Neuronal stem cell (in vitro differentiated cells): ENCODE measurements at regions not wholly inside any gene's neighbourhood (a gene's known extent, or its start where the extent isn't known, plus 50 kb on each side); places are given as distances from the start of the nearest gene placed in this dataset.
A peak's percentile ranks its signal among the peaks of the same experiment; 100 is the strongest.

Source experiments
- DNase-seq: peaks from one replicate; pipeline ENCODE4 v3.0.0-alpha.2; 2013; ENCODE audit warnings: low spot score
- H2AFZ ChIP-seq: one replicate; pipeline ENCODE4 v1.6.1; 2013; ENCODE audit warnings: mild to moderate bottlenecking, low read length, inconsistent platforms
- H2AK5ac ChIP-seq: 2 replicates; pipeline ENCODE4 v1.6.1; 2013; ENCODE audit warnings: low read depth, mild to moderate bottlenecking, inconsistent platforms, low read length, moderate library complexity, mixed read lengths
- H2BK120ac ChIP-seq: 2 replicates; pipeline ENCODE4 v1.6.1; 2013; ENCODE audit warnings: low read depth, mild to moderate bottlenecking, inconsistent platforms, low read length, moderate library complexity, mixed read lengths
- H2BK12ac ChIP-seq: one replicate; pipeline ENCODE4 v1.6.1; 2013; ENCODE audit warnings: low read length, inconsistent platforms
- H2BK15ac ChIP-seq: 2 replicates; pipeline ENCODE4 v1.6.1; 2013; ENCODE audit warnings: mild to moderate bottlenecking, low read length, inconsistent platforms, mixed read lengths
- H2BK5ac ChIP-seq: one replicate; pipeline ENCODE4 v1.6.1; 2013; ENCODE audit warnings: inconsistent platforms, mild to moderate bottlenecking, low read length, moderate library complexity
- H3K14ac ChIP-seq: one replicate; pipeline ENCODE4 v1.6.1; 2013; ENCODE audit warnings: low read length, inconsistent platforms
- H3K18ac ChIP-seq: 2 replicates; pipeline ENCODE4 v1.6.1; 2013; ENCODE audit warnings: low read length, inconsistent platforms
- H3K23ac ChIP-seq: 2 replicates; pipeline ENCODE4 v1.6.1; 2013; ENCODE audit warnings: low read depth, mild to moderate bottlenecking, mixed read lengths, low read length, inconsistent platforms; ENCODE audit not compliant: poor library complexity
- H3K27ac ChIP-seq: replicated peaks from 3 replicates; pipeline ENCODE4 v1.5.1; 2013; ENCODE audit warnings: low read length, inconsistent platforms
- H3K27me3 ChIP-seq, 3 experiments: 2 replicates each; pipeline ENCODE4 v1.6.1; 2013; ENCODE audit warnings: low read length in 3 of 3, mild to moderate bottlenecking in 2 of 3, inconsistent platforms in 1 of 3, low read depth in 1 of 3, mixed read lengths in 1 of 3, moderate library complexity in 1 of 3; ENCODE audit not compliant: control insufficient read depth in 3 of 3, insufficient read depth in 3 of 3
- H3K36me3 ChIP-seq, 2 donors: replicated peaks in 1 of 2; 2 replicates each; pipeline ENCODE4 v1.6.1; 2013; ENCODE audit warnings: low read length in 2 of 2; ENCODE audit not compliant: control insufficient read depth in 2 of 2, insufficient read depth in 2 of 2
- H3K4ac ChIP-seq: 2 replicates; pipeline ENCODE4 v1.6.1; 2013; ENCODE audit warnings: inconsistent platforms, mild to moderate bottlenecking, low read length, moderate library complexity
- H3K4me1 ChIP-seq, 2 donors: 1 replicate in 1 of 2; 2 replicates in 1 of 2; pipeline ENCODE4 v1.6.1; 2013; ENCODE audit warnings: low read length in 2 of 2, low read depth in 1 of 2; ENCODE audit not compliant: control insufficient read depth in 2 of 2, insufficient read depth in 1 of 2
- H3K4me2 ChIP-seq: one replicate; pipeline ENCODE4 v1.6.1; 2013; ENCODE audit warnings: mild to moderate bottlenecking, low read length, inconsistent platforms; ENCODE audit not compliant: insufficient read depth, poor library complexity, severe bottlenecking
- H3K4me3 ChIP-seq, 2 donors: 2 replicates each; pipeline ENCODE4 v1.5.1; 2013; ENCODE audit warnings: low read length in 2 of 2, mild to moderate bottlenecking in 2 of 2, inconsistent platforms in 1 of 2, moderate library complexity in 1 of 2
- H3K79me1 ChIP-seq: one replicate; pipeline ENCODE4 v1.6.1; 2013; ENCODE audit warnings: low read depth, mild to moderate bottlenecking, inconsistent platforms, low read length, moderate library complexity
- H3K9ac ChIP-seq: one replicate; pipeline ENCODE4 v1.6.1; 2013; ENCODE audit warnings: mild to moderate bottlenecking, low read depth, low read length, inconsistent platforms; ENCODE audit not compliant: poor library complexity
- H3K9me3 ChIP-seq, 2 donors: replicated peaks in 1 of 2; 2 replicates each; pipeline versions ENCODE3 to v1.6.1; 2013; ENCODE audit warnings: low read length in 2 of 2, mild to moderate bottlenecking in 2 of 2, inconsistent platforms in 1 of 2, low read depth in 1 of 2, mixed read lengths in 1 of 2, moderate library complexity in 1 of 2; ENCODE audit not compliant: control insufficient read depth in 2 of 2, insufficient read depth in 1 of 2
- H4K8ac ChIP-seq: one replicate; pipeline ENCODE4 v1.6.1; 2013; ENCODE audit warnings: low read depth, mild to moderate bottlenecking, inconsistent platforms, low read length, moderate library complexity
- H4K91ac ChIP-seq: one replicate; pipeline ENCODE4 v1.6.1; 2013; ENCODE audit warnings: low read length, low read depth, mild to moderate bottlenecking, inconsistent platforms; ENCODE audit not compliant: poor library complexity
- whole genome bisulfite sequencing, 2 donors: extraction: QIAGEN DNeasy Blood & Tissue Kit; methylation state at CpG; one replicate each; pipeline ENCODE4 v1.1.7; 2013; ENCODE audit warnings: missing lambda C conversion rate in 2 of 2, mixed read lengths in 1 of 2; ENCODE audit not compliant: insufficient read length in 2 of 2, insufficient replicate concordance in 1 of 2; ENCODE audit errors: extremely low coverage in 2 of 2; 5-methylcytosine and 5-hydroxymethylcytosine counted together

DNA sequence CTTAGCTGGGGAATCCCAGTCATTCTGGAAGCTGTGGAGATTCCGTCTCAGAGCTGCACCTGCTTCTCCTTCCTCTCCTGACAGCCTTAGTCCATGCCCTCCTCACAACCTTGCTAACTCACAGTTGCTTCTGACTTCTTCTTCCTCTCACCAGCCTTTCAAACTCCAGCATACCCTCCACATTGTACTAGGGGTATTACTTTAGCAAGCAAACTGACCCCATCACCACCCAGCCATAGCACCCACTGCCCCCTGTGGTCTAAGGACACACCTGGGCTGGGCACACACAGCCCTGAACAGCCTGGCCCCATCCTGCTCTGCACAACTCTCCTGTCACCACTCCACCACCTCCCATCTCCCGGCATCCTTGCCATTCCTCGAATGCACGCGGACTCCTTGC lies 208.2 kb downstream of the FBXO15 start:
- H3K14ac ChIP-seq: no peak overlapping the region
- no peak overlapping the region for H2BK15ac ChIP-seq
- H3K4me2 ChIP-seq: no peak overlapping the region
- no peaks in the 10 kb centered on the region for H3K36me3 ChIP-seq
- peak overlapping the region; percentile 45 for H4K8ac ChIP-seq
- H2BK12ac ChIP-seq: no peak overlapping the region
- H2AFZ ChIP-seq: no peak overlapping the region
- no peaks in the 10 kb centered on the region for H3K4me1 ChIP-seq
- no peak overlapping the region for H2BK5ac ChIP-seq
- H3K18ac ChIP-seq: no peak overlapping the region
- no peak overlapping the region for H3K9ac ChIP-seq
- H4K91ac ChIP-seq: no peak overlapping the region
- H3K27me3 ChIP-seq: no peaks in the 10 kb centered on the region
- H3K4me3 ChIP-seq: no peak overlapping the region
- no peaks in the 10 kb centered on the region for H3K79me1 ChIP-seq
- DNase-seq: no peak
- no peak overlapping the region for H3K23ac ChIP-seq
- no peak overlapping the region for H2AK5ac ChIP-seq
- H3K9me3 ChIP-seq: no peaks in the 10 kb centered on the region
- no peak overlapping the region for H3K4ac ChIP-seq
- H2BK120ac ChIP-seq: no peak overlapping the region
- WGBS, 2 donors: no CpG with 5 or more reads among the region's 5 CpGs
- H3K27ac ChIP-seq: no peak overlapping the region

DNA sequence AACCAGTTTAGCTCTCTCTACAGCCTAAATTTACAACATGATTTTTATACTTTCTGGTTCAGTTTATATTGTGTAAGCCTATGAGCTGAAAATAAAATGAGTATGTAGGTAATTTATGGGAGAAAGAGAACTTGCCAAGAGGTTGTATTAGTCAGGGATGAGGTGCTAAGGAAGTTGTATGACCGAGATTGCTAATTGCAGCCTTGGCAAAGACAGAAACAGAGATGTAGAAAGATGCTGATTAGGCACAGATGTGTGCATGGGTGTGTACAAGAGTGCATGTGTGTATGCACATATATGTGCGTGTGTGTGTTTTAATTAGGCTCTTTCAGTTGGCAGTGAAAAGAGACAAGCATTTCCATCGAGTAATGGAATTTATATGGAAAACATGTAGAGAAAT lies 213.9 kb downstream of the FBXO15 start:
- Histone ChIP-seq H3K4me1 (no peaks in the 10 kb centered on the region), H3K4me2 (no peak overlapping the region), H4K8ac (no peak overlapping the region), H3K23ac (no peak overlapping the region), H2BK5ac (no peak overlapping the region), H3K27me3 (no peaks in the 10 kb centered on the region), H3K4me3 (no peak overlapping the region), H2BK120ac (no peak overlapping the region), H2AK5ac (no peak overlapping the region), H2AFZ (no peak overlapping the region), H2BK12ac (no peak overlapping the region), H3K9ac (no peak overlapping the region), H3K27ac (no peak overlapping the region), H3K14ac (no peak overlapping the region), H3K4ac (no peak overlapping the region), H3K79me1 (no peaks in the 10 kb centered on the region), H3K18ac (no peak overlapping the region), H3K36me3 (no peaks in the 10 kb centered on the region), H3K9me3 (no peaks in the 10 kb centered on the region), H2BK15ac (no peak overlapping the region), H4K91ac (no peak overlapping the region)
- DNase-seq: no peak
- WGBS, 2 donors: no CpG with 5 or more reads among the region's 3 CpGs

DNA sequence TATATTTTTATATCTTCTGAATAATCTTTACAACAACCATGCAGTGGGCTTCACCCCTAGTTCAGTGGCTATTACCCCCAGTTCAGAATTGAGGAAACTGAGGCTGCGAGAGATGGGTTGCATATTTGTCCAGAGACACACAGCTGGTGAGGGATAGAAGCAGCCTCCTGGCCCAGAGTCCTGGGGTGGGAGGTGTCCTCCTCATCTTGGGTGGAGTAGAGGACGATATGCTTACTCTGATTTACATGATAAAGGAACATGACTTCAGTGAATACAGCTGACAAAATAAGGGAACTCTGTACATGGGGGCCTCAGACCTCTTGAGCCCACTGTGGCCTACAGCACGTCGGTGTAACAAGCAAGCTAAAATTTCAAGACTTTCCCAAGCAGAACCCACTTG lies 214.7 kb downstream of the FBXO15 start:
- H3K9ac ChIP-seq: no peak overlapping the region
- H3K4ac ChIP-seq: no peak overlapping the region
- H2BK15ac ChIP-seq: no peak overlapping the region
- H3K23ac ChIP-seq: no peak overlapping the region
- no peak overlapping the region for H3K4me2 ChIP-seq
- H4K8ac ChIP-seq: no peak overlapping the region
- H3K79me1 ChIP-seq: no peaks in the 10 kb centered on the region
- no peak overlapping the region for H2BK120ac ChIP-seq
- H2AFZ ChIP-seq: no peak overlapping the region
- no peak for DNase-seq
- no peak overlapping the region for H2BK12ac ChIP-seq
- H3K27ac ChIP-seq: no peak overlapping the region
- H3K18ac ChIP-seq: no peak overlapping the region
- no peak overlapping the region for H3K4me3 ChIP-seq
- H3K27me3 ChIP-seq: no peaks in the 10 kb centered on the region
- H3K14ac ChIP-seq: no peak overlapping the region
- WGBS, 2 donors: no CpG with 5 or more reads among the region's 4 CpGs
- H3K36me3 ChIP-seq: no peaks in the 10 kb centered on the region
- no peak overlapping the region for H2AK5ac ChIP-seq
- no peaks in the 10 kb centered on the region for H3K9me3 ChIP-seq
- H4K91ac ChIP-seq: no peak overlapping the region
- no peak overlapping the region for H2BK5ac ChIP-seq
- no peaks in the 10 kb centered on the region for H3K4me1 ChIP-seq

DNA sequence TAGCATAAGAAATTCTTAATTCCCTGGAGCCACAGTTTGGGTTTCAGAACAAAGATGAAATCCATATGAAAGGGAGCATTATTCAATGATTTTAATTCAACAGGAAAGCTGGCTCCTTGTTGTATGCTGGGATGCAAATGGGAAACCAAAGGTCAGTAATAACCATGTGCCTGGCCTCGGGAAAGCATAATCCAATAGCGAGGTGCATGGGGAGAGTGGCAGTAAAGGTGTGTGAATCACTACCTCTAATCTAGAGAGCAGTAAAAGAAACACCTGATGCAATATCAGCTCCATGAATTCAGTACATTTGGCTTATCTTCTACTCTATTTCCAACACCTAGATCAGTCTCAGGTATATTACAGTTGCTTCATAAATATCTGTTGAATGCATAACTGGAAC lies 220.1 kb downstream of the FBXO15 start:
- Histone ChIP-seq H3K4me1 (no peaks in the 10 kb centered on the region), H3K27me3 (no peaks in the 10 kb centered on the region), H3K4ac (no peak overlapping the region), H3K36me3 (no peaks in the 10 kb centered on the region), H4K8ac (no peak overlapping the region), H3K4me2 (no peak overlapping the region), H3K14ac (no peak overlapping the region), H2BK12ac (no peak overlapping the region), H3K18ac (no peak overlapping the region), H2BK15ac (no peak overlapping the region), H2AK5ac (no peak overlapping the region), H2BK120ac (no peak overlapping the region), H3K4me3 (no peak overlapping the region), H2BK5ac (no peak overlapping the region), H2AFZ (no peak overlapping the region), H3K23ac (no peak overlapping the region), H3K79me1 (peaks cover 2% of the 10 kb centered on the region), H3K9ac (no peak overlapping the region), H3K27ac (no peak overlapping the region), H4K91ac (no peak overlapping the region), H3K9me3 (no peaks in the 10 kb centered on the region)
- WGBS, 2 donors: no CpG with 5 or more reads among the region's 2 CpGs
- no peak for DNase-seq
